ENCODE measurements at regions not wholly inside any gene's neighbourhood (a gene's known extent, or its start where the extent isn't known, plus 50 kb on each side); places are given as distances from the start of the nearest gene placed in this dataset.
"Not testable (repeated sequence)": the region's sequence is repeated elsewhere in the genome, so short reads cannot be mapped to it uniquely, and the experiment has no call there.

DNA sequence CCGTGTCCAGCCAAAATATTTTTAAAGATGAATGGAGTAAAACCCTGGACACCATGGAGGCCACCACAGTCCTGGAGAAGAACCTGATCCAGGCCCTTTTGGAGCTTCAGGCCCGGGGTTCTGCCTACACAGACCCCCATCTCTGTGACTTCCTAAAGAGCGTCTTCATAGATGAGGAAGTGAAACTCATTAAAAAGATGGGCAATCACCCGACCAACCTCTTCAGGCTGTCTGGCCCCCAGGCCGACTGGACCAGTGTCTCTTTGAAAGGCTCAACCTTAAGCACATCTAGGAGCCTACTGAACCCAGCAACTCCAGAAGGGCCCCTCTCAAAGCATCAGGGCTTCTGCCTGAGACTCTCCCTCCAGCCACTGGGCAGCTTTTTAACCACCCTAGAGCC, 107.9 kb upstream of the FAM174B start:
- no peak for DNase-seq (ENCODE audit: low spot score)

GRCh38 chr15:92768131-92768530, 112.6 kb upstream of the FAM174B start:
- not testable (repeated sequence) for DNase-seq (ENCODE audit: low spot score)

DNA sequence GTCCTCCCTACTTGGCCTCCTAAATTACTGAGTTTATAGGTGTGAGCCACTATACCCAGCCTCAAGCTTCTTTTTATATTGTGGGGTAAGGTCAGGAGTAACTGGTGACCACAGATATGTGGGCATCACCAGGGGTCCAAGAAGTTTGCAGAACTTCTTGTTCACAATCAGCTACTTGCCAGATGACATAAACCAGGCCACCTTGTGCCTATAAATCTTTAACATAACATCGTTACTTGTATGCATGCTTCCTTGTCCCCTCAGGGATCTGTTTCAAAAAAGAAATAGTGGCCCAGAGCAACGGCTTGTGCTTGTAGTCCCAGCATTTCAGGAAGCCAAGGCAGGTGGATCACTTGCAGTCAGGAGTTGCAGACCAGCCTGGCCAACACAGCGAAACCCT, 115.1 kb upstream of the FAM174B start:
- DNase-seq (ENCODE audit: low spot score) = no peak

- DNase-seq (ENCODE audit: low spot score) = no peak
These were observed 116.5 kb upstream of the FAM174B start for GRCh38 chr15:92772061-92772460.

DNA sequence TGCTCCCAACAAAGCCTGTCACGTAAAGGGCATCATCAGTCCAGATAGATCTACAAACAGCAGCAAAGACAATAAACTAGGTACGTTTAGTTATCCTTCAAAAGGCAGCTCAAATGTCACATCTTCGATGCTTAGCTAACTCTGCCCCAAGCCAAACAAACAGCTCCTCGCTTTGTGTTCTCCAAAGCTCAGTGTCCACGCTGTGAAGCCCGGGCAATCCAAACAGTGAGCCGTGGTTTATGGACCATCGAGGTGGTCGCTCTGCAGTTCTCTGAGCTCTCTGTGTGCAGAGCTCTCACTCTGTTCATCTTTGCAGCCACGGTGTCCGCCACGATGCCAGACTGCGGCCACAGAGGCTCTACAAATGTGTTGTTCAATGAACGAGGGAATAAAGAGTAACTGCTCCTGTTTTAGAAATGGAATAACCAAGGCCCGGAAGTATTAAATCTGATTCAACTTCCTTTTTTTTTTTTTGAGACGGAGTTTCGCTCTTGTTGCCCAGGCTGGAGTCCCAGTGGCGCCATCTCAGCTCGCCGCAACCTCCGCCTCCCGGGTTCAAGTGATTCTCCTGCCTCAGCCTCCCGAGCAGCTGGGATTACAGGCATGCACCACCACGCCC, 117.2 kb upstream of the FAM174B start:
- no peak for DNase-seq (ENCODE audit: low spot score)

GRCh38 chr15:92773340-92773739, 117.8 kb upstream of the FAM174B start:
- no peak for DNase-seq (ENCODE audit: low spot score)

DNA sequence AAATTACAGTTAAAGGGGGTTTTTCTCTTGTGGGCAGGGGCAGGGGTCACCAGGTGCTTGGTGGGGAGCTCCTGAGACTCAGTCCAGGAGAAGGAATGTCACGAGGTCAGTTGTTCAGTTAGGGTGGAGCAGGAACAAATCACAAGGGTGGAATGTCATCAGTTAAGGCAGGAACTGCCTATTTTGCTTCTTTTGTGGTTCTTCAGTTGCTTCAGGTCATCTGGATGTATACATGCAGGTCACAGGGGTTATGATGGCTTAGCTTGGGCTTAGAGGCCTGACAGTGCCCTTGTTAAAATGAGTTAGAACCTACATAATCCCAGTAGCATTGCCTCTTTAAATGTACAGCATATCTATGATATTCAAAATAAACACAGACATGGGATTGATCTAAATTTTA, 120.2 kb upstream of the CHD2 start:
- no peak for DNase-seq (ENCODE audit: low spot score)

GRCh38 chr15:92780843-92781242, 119.3 kb upstream of the CHD2 start:
- no peak for DNase-seq (ENCODE audit: low spot score)

- no peak for DNase-seq (ENCODE audit: low spot score)
These were observed 118.1 kb upstream of the CHD2 start for GRCh38 chr15:92781925-92782453.

DNA sequence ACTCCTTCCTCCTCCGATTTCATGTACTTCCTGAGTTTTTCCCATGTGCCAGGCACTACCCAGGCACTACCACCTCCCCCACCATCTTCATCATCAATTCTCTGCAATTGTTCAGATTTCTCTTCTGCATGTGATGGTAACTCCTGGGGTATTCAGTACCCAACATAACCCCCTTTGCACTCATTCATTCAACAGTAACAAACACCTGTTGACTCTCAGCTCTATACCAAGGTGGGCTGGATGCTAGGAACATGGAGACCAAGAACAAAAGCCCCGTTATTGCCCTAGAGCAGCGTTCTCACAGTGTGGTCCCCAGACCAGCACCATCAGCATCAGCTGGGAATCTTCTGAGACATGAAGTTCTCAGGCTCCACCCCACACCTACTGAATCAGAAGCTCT, 113.0 kb upstream of the CHD2 start:
- no peak for DNase-seq (ENCODE audit: low spot score)

DNA sequence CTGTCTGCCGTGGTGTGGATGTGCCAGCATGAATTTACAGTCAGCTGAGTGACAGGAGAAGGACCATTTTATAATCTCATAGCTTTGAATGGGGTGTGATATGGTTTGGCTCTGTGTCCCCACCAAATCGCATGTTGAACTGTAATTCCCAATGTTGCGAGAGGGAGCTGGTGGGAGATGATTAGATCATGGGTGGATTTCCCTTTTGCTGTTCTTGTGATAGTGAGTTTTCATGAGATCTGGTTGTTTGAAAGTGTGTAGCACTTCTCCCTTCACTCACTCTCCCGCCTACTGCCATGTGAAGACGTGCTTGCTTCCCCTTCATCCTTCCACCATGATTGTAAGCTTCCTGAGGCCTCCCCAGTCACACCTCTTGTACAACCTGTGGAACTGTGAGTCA, 111.9 kb upstream of the CHD2 start:
- no peak for DNase-seq (ENCODE audit: low spot score)

- not testable (repeated sequence) for DNase-seq (ENCODE audit: low spot score)
These were observed 111.3 kb upstream of the CHD2 start for GRCh38 chr15:92788793-92789192.

GRCh38 chr15:92796161-92796611, 103.9 kb upstream of the CHD2 start:
- DNase-seq (ENCODE audit: low spot score) = no peak

DNA sequence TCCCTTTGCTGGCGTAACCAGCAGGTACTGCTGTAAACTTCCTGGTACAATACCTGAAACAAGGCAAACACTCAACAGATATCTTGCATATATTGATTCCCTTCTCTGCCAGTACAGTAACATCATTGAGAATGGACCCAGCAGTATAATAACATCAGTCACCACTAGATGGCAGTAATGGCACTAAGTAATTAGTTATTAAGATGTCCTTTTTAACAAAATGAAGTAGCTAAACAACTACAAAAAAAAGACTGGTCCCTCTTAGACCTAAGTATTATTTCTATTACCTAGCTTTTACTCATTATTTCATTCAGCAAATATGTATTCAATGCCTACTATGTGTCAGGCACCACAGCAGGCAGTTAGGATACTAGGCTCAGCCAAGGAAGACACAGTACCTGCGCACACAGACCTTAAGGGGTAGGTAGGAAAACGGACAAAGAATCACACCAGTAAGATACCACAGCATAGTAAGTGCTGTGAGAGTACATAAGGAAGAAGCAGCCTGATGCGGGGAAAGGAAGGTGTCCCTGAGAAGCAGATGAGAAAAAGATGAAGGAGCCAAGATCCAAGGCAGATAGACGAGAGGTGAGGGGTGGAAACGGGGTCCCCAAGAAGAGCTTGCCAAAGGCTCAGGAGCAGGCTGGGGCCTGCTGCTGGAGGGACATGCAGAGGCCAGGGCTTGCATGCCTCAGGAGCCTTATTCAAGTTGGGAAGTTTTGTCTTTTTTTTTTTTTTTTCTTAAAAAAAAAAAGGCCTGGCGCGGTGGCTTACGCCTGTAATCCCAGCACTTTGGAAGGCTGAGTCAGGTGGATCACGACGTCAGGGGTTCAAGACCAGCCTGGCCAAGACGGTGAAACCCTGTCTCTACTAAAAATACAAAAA, 102.7 kb upstream of the CHD2 start:
- peak; percentile 76 for DNase-seq (ENCODE audit: low spot score)

DNA sequence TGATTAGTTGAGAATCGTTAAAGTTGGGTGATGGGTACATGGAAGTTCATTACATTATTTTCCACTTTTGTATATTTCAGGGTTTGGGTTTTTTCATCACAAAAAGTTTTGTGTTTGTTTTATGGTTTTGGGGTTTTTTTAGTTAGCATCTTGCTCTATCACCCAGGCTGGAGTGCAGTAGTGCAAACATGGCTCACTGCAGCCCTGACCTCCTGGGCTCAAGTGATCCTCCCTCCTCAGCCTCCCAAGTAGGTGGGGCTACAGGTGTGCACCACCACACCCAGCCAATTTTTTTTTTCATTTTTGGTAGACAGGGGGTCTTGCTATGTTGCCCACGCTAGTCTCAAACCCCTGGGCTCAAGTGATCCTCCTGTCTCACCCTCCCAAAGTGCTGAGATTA, 100.1 kb upstream of the CHD2 start:
- DNase-seq (ENCODE audit: low spot score) = no peak

GRCh38 chr15:92800416-92801055, 99.6 kb upstream of the CHD2 start:
- DNase-seq (ENCODE audit: low spot score) = not testable (repeated sequence)

DNA sequence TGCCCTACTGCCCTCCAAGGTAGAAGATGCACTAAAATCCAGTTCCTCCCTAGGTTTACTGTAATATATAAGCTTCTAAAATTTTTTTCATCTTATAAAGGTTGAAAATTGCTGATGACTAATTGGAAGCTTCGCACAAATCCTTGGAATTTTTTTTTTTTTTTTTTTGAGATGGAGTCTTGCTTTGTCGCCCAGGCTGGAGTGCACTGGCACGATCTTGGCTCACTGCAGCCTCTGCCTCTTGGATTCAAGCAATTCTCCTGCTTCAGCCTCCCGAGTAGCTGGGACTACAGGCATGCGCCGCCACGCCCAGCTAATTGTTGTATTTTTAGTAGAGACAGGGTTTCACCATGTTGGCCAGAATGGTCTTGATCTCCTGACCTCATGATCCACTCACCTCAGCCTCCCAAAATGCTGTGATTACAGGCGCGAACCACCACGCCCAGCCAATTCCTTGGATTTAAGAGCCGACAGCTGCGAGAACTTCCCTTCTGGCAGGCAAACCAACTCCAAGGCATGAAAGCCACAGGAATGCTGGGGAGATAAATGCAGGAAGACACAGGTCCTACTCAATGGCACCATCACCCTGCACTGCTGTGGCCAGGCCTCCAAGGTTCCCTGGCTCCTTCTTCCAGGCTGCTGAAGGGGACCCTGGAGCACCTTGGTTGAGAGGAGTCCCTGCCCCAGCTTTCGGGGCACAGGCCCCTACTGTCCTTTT, 98.9 kb upstream of the CHD2 start:
- DNase-seq (ENCODE audit: low spot score) = peak; percentile 84

DNA sequence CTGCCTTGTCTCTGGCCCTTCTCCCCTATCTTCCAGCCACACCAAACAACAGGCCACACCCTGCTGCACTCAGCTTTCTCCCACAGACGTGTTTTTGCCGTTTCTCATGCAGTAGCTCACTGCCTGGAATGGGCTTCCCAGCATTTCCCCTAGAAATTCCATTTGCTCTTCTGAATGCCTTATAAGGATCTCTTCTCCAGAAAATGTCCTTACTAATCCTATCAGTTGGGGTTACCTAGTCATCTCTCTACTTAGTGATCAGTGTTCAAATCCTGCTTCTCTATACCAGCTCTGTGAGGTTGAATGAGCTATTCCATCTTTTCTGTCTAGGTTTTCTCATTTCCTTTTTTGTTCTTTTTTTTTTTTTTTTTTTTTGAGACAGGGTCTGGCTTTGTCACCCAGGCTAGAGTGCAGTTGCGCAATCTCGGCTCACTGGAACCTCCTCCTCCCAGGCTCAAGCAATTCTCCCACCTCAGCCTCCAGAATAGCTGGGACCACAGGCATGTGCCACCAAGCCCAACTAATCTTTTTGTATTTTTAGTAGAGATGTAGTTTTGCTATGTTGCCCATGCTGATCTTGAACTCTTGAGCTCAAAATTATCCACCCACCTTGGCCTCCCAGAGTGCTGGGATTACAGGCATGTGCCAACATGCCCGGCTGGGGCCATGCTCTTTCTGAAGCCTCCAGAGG, 98.2 kb upstream of the CHD2 start:
- peak; percentile 87 for DNase-seq (ENCODE audit: low spot score)

- no peak for DNase-seq (ENCODE audit: low spot score)
These were observed 96.6 kb upstream of the CHD2 start for GRCh38 chr15:92803536-92803851.

DNA sequence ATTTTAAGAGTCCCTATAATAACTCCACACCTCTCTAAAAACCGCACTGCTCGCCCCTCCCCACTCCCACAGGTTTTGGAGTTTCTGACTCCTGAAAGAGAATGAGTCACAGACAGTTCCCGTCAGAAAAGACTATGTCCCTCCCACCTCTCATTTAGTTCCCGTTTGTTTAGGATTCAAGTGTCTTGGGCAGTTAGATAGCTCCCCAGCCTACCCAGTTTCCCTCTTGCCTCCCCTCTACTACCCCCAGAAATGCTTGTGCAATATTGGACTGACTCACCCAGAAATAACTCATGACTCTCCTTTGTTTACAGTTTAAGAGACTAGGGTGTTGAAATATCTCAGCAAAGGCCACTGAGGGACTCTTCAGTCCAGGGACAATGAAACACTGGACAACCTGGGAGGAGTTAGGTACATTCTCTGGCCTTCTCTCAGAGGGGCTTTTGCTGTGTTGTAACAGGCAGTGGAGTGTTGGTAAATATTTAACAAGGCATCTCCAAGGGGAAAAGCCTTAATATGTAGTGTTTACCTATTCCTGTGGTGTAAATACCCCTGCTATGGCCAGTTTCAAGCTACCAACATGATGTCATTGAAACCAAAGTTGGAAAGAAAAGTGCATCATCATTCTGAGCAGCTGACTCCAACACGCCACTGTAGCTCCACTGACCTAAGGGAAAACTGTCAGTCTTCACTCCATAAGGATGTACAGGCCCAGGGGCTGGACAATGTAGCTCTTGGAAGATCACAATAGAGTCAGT, 96.1 kb upstream of the CHD2 start:
- DNase-seq (ENCODE audit: low spot score) = peak; percentile 100

DNA sequence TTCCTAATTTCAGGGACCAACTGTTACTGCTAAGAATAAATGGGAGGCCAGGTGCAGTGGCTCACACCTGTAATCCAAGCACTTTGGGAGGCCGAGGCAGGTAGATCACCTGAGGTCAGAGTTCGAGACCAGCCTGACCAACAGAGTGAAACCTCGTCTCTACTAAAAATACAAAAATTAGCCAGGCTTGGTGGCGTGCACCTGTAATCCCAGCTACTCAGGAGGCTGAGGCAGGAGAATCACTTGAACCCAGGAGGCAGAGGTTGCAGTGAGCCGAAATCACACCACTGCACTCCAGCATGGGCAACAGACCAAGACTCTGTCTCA, 95.6 kb upstream of the CHD2 start:
- DNase-seq (ENCODE audit: low spot score) = not testable (repeated sequence)

All from SW480 (cell line).